Right renal pelvis (tissue), 4 donors: ENCODE measurements at regions not wholly inside any gene's neighbourhood (a gene's known extent, or its start where the extent isn't known, plus 50 kb on each side); places are given as distances from the start of the nearest gene placed in this dataset.

Source experiments
- DNase-seq, 4 donors: peaks; one replicate each; pipeline ENCODE4 v3.0.0-alpha.2; 2013; ENCODE audit warnings: low read depth in 4 of 4, low spot score in 3 of 4, missing footprints in 1 of 4

DNA sequence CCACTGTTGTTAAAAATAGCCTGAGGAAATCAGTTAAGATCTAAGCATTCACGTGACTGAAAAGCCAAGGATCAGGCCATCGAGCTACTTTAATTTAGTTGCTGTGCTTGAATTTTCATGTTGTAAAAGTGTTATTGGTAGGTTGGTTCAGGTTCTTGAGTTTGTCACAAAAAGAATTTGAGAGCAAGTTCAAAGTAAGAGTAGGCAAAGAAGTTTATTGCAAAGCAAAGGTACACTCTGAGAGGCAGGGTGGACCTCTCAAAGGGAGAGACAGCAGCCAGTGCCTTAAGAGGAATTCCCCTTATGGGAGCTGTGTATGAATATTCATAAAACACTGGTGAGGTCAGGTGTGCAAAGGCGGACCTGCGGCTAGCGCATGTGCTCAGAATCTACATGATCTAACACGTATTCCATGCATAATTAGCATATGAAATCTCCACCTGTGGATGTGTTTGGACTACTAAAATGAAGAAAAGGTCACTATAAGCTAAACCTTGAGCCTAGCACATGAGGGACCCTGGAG is 236.5 kb downstream of the NDUFA10 start:
- no peak for DNase-seq

DNA sequence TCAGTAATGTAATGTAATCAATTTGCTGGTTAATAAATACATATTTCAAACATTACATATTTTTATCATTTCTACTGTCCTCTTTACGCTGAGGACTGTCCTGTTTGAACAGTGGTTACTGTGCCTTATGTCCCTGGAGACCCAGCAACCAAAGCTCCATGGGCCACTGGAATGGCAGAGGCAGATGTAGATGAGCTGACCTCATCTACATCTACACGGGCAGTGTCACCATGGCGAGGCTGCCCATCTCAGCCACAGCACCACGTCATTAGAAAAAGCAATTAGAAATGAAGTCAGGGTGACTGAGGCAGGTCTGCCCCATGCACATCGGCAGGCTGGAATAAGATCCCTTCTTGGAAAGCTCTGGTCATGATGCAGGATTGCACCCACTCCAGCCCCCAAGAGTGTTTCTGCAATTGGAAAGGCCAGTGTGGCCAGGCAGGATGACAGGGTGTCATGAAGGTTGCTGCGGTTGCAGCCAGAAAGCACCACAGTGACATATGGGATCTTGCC is 237.5 kb downstream of the NDUFA10 start:
- DNase-seq = no peak

GRCh38 chr2:239786791-239787190 is 238.4 kb downstream of the NDUFA10 start:
- DNase-seq = no peak

DNA sequence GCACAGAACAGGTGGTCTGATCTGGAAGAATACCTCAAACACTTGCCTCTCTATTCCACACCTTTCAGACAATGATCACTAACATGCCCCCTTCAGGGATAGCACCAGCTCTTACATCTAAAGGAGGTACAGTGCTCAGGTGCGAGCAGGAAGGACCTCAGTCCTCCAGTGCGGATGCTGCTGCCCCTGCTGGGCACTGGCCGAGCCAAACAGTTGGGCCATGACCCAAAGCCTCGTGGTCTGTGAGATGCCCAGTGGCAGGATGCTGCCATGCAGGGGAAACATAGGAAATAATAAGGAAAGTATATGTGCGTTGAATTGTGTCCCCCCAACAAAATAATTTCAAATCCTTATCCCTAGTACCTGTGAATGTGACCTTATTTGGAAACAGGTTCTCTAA is 243.7 kb downstream of the NDUFA10 start:
- DNase-seq = no peak

- no peak for DNase-seq
These were observed 244.7 kb downstream of the NDUFA10 start for GRCh38 chr2:239780236-239780994.

DNA sequence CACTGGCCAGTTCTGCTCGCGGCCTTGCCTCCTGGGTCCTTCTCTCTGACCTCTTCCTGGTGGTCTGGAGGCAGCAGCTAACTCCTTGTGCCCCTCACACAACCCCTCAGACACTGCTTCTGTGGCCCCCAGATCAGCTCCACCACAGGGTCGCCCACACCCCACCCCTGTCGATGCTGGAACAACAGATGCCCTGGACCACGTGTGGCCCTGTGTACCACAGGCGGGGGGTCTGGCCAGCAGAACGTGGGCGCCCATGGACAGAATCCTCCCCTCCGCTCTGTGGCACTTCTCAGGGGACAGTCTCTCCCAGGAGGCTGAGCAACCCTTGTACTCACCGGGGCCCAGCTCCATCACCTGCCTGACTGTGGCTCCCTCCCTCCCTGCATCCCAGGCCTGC is 245.6 kb downstream of the NDUFA10 start:
- DNase-seq = no peak

GRCh38 chr2:239778861-239779558 is 246.1 kb downstream of the NDUFA10 start:
- DNase-seq = no peak

DNA sequence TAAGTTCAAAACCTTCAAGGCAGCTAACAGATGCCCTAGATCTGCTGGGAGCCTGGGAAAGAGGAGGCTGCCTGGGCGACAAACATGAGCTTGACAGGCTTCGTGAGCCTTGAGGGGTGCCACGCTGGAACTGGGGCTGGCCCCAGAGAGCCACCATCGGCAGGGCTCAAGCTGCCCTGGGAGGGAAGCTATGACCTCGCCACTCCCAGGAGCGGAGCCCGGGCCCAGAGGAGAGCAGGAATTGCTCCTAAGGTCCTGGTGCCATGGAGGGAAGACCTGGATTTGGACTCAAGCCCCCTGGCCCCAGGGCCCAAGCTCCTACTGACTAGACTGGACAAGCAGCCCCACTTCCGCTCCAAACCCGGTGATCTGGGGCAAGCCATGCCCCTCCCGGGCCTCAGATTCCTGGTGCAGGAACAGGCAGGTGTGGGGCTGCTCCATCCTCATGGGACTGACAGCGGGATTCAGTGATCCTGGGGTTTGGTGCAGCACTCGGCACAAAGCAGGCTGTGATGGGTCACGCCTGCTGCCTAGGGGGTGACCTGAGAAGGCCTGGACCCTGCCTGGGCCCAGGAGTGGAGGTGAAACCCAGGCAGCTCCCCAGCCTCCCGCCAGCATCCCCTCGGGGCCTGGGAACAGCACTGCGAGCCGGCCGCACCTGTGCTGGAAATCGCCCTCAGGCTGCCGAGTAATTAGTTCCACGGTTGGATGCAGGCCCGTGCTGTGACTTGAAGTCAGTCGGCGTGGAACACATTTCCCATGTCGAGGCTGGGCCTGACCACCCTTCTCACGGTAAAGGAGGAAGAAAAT is 246.9 kb downstream of the NDUFA10 start:
- DNase-seq = no peak

- DNase-seq = no peak
These were observed 247.9 kb downstream of the NDUFA10 start for GRCh38 chr2:239777219-239777618.

DNA sequence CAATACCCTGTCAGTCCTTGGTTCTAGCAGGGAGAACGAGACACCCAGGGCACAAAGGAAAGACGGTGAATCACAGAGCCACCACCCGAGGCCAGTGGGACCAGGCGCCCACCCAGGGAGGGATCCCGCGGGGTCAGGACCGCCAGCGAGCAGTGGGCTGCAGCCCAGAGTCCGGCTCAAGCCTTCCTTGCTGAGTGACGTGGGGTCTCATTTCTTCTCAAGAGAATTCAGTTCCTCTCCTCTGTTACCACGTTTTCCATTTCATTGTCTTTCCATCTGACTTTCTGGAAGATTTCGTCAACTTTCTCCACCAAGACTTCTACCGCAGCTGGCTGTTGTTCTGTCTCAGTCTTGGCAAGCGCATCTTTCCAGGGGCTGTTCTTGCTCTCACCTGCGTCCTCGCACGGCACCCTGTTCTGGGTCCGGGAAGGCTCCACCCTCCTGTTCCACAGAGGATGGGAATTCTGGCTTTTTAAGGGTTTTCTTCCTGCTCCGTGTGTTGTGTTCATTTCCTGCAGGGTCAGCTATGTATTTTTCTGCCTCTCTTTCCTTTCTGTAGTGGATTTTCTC is 248.6 kb downstream of the NDUFA10 start:
- DNase-seq = no peak

GRCh38 chr2:239775623-239776435 is 249.3 kb downstream of the NDUFA10 start:
- DNase-seq = no peak

DNA sequence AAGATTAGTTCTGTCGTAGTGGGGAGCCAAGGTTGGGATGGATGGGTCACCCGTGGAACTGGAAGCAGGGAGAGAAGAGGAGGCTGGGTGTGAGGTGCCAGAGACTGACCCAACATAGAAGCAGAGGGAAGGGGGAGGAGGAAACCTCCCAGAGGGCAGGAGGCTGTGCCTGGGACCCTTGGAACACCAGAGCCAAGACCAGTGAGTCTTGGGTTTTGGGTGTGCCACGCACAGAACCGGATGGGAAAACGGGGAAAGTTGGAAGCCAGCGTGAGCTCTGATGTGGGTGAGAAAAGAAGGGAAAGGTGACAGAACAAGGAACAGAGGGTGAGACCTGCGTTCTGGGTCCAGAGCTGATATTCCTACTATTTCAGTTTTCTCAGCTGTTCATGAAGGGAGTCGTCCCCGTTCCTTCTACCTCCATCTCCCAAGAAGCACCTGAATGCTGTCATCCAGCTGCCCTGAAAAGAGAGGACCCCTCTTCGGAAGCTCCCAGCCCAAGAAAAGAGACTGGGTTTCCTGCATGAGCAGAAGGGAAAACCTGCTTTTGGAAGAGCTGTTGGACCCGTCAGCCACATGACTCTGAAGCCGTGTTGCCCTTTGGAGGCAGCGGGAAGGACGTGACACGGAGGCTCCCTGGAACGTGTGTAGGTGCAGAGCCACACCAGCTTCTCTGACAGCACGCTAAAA is 250.1 kb downstream of the NDUFA10 start:
- no peak for DNase-seq

GRCh38 chr2:239774142-239774462 is 251.0 kb downstream of the NDUFA10 start:
- DNase-seq = no peak

DNA sequence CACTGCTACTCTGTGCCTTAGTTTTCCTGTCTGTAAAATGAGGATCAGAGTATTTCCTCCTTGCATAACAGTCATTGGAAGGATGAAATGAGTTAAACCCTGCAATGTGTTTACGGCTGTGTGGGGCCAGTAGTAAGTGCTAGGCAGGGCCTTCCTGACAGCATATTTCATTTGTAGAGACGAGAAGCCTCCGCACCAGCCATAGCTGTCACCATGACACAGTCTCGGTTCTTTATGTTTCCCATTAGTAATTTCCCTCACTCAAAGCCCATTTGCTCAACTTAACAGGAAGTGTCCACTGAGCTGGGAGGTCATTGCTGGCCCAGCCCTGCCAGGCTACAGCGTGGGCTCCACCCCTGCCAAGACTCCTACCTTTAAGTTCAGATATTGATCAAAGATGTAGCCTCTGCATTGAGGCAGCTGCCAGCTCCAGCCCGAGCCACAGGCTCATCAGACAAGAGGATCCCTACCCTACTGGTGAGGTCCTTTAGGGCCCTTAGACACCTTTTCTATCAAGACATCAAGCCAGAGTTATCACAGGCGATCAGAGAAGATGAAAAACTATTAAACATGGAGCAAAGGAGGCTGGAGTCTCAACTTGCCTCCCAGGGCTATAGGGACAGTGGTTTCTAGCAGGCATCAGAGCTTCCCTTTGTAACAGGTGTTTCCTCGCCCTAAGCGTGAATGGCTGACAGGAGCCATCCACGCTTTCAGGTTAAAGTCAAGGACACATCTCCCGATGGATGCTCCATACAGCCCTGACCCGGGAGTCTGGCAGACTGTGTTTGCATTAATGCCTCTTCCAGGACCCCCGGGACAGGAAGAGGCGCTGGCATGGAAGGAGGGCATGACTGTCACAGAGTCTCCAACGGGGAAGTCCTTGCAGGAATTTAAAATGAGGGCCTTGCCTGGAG is 251.7 kb downstream of the NDUFA10 start:
- DNase-seq = no peak

DNA sequence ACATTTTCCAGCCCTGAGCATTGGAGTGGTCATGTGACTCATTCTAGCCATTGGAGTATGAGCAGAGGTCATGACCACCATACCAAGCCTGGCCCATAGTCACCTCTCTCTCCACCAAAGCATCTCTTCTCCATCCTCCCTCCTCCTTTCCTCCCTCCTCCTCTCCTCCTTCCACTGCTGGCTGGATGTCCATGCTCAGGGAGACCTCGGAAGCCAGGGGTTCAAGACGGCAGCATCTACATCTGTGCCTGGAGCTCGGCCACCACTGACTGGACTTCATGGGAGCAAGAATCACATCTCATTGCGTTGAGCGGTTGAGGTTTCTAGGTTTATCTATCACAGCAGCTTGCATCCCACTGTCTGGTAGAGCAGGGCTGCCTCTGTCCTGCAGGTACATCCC is 252.4 kb downstream of the NDUFA10 start:
- no peak for DNase-seq

DNA sequence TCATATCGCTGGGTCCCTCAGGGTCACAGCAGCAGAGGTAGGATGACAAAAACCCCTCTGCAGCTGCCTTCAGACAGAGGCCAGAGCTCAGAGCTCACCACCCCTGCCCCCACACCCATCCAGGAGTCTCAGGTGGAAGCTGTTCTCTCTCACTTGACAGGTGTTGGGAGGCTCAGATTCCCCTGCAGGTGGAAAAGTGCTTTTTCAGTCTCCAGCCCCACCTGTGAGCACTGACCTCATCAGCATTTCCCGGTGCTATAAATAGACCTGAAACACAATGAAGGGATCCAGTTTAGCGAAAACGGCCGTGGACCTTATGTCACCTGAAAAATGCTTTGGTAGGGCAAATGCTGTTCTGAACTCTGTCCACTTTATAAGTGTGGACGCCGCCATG is 254.9 kb downstream of the NDUFA10 start:
- DNase-seq = no peak

DNA sequence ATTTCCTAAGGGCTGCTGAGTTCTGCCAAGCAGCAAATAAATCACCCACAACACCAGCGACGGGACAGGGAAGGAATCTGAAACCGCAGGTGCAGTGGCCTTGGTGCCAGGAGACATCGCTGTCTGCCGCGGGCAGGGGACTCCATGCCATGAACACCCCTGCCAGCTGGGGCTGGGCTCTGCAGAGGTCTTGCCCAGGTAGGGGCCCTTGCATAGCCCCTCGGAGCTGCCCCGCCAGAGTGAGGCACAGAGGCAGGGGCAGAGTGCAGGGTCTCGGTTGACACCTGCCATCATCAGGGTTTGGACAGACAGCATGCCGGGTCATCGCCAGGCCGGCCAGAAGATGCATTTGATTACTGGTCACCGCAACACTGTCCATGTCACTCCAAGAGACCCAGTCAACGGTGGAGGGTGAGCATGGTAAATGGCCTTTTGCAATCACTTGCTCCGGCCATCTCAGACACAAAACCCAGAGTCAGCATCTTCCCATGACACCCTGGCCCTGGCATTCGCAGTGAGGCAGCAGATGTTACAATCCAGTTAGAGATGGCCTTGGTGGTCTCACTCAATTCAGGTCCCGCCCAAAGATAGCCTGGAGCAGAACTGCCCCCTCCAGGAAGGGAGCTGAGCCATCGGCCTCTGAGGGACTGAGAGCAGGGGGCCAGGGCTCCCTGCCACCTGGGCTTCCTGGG is 255.4 kb downstream of the NDUFA10 start:
- DNase-seq = no peak
